Muscle of leg (tissue), 3 donors: ENCODE measurements at regions not wholly inside any gene's neighbourhood (a gene's known extent, or its start where the extent isn't known, plus 50 kb on each side); places are given as distances from the start of the nearest gene placed in this dataset.

Experiments used
- DNase-seq: peaks from one replicate; pipeline ENCODE4 v3.0.0; 2013
- H3K27ac ChIP-seq: one replicate; pipeline ENCODE4 v1.5.1; 2013; ENCODE audit warnings: mild to moderate bottlenecking, low read length, control low read depth
- H3K27me3 ChIP-seq: one replicate; pipeline ENCODE4 v1.6.1; 2013; ENCODE audit warnings: low read length; ENCODE audit not compliant: control insufficient read depth, insufficient read depth
- H3K36me3 ChIP-seq: one replicate; pipeline ENCODE4 v1.6.1; 2013; ENCODE audit warnings: low read length; ENCODE audit not compliant: control insufficient read depth, insufficient read depth
- H3K4me1 ChIP-seq: one replicate; pipeline ENCODE4 v1.6.1; 2013; ENCODE audit warnings: low read length; ENCODE audit not compliant: control insufficient read depth, insufficient read depth
- H3K4me3 ChIP-seq: one replicate; pipeline ENCODE4 v1.5.1; 2013; ENCODE audit warnings: low read length, control low read depth
- H3K9me3 ChIP-seq: replicated peaks from 2 replicates; pipeline ENCODE4 v1.6.1; 2013; ENCODE audit warnings: low read depth, low read length; ENCODE audit not compliant: control insufficient read depth
- WGBS: methylation state at CpG from one replicate; pipeline ENCODE4 v1.1.5; 2013; ENCODE audit warnings: missing lambda C conversion rate; ENCODE audit not compliant: insufficient coverage; 5-methylcytosine and 5-hydroxymethylcytosine counted together

DNA sequence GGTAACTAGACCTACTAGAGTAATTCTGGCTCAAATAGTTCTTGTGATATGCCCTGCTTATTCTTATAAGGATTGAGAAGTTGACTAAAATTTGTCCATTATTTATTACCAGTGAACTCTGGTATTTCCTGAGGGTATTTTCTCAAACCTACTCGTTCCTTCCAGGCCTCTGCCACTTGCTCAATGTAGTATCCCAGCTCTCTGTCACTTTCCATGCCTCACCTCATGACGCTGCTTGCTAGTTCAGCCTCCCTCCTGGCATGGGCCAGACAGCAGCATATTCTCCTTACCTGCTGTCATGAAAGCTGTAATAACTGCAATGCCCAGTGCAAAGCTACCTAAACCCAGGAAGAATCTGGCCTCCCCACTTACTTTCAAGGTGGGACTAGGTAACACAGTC lies 602.9 kb upstream of the ADAMTS5 start:
- Histone ChIP-seq H3K4me3 (no peak overlapping the region), H3K27ac (peak overlapping the region; percentile 82), H3K36me3 (no peaks in the 10 kb centered on the region), H3K9me3 (no peaks in the 10 kb centered on the region), H3K4me1 (peaks cover 11% of the 10 kb centered on the region), H3K27me3 (no peaks in the 10 kb centered on the region)
- DNase-seq: no peak
- 58% methylated on average over 2 of the region's 2 CpGs for WGBS

DNA sequence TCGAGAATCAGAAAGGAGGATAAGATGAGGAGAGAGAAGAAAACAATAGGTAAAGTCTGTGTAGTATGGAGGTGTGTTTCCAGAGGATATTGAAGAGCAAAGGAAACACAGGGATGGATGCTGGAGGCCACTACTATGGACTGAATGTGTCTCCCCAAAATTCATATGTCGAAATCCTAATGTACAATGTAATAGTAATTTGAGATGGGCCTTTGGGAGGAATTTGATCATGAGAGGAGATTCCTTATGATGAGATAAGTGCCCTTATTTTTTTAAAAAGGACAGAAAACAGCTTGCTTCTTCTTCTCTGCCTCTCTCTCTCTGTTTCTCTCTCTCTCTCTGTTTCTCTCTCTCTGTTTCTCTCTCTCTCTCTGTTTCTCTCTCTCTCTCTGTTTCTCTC lies 602.2 kb upstream of the ADAMTS5 start:
- WGBS: 77% methylated on average over 1 of the region's 2 CpGs
- H3K27ac ChIP-seq: no peak overlapping the region
- DNase-seq: no peak

DNA sequence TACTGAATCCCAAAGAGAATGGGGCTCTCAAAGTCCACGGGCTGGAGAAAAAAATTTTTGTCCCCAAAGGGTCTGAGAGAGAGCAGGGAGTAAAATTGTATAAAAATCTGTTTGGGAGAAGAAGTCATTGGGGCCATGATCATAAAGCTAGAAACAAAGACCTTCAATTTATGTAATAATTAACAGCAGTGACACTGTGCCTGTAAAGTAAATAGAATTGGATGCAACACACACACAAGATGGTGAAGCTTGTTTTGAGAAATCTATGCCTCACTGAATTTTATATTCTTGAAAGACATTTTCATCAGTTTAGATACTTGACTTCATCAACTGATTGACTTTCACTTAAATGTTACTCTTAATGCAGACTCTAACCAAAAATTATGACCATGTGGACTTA lies 600.5 kb upstream of the ADAMTS5 start:
- Histone ChIP-seq H3K27me3 (no peaks in the 10 kb centered on the region), H3K36me3 (no peaks in the 10 kb centered on the region), H3K4me3 (no peak overlapping the region), H3K4me1 (peaks cover 11% of the 10 kb centered on the region), H3K27ac (no peak overlapping the region), H3K9me3 (no peaks in the 10 kb centered on the region)
- DNase-seq: no peak
- no CpG with 5 or more reads among the region's 1 CpG for WGBS

More for the DNA sequence above, 602.2 kb upstream of the ADAMTS5 start:
- no peak overlapping the region for H3K4me3 ChIP-seq
- H3K36me3 ChIP-seq: no peaks in the 10 kb centered on the region
- H3K9me3 ChIP-seq: no peaks in the 10 kb centered on the region
- H3K4me1 ChIP-seq: peaks cover 11% of the 10 kb centered on the region
- no peaks in the 10 kb centered on the region for H3K27me3 ChIP-seq

DNA sequence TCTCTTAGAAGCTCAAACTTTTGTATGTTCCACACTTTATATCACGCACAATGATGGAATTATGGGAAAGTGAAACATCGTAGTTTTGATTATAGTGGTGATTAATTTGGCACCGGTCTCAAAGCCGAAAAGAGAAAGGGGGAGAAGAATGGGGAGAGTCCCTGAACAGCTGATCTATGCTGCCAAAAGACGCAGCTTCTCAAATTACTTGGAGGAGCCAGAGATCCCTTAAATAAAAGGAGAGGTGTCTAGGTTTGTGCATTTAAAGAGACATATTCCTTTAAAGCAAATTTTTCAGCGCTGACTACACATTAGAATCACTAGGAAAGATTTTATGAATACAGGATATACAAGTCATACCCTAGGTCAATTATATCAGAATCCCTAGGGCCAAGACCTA lies 599.6 kb upstream of the ADAMTS5 start:
- no peak for DNase-seq
- no peaks in the 10 kb centered on the region for H3K27me3 ChIP-seq
- H3K4me1 ChIP-seq: peaks cover 11% of the 10 kb centered on the region
- WGBS: 61% methylated on average over 3 of the region's 6 CpGs
- H3K9me3 ChIP-seq: no peaks in the 10 kb centered on the region
- H3K27ac ChIP-seq: no peak overlapping the region
- H3K4me3 ChIP-seq: no peak overlapping the region
- no peaks in the 10 kb centered on the region for H3K36me3 ChIP-seq

DNA sequence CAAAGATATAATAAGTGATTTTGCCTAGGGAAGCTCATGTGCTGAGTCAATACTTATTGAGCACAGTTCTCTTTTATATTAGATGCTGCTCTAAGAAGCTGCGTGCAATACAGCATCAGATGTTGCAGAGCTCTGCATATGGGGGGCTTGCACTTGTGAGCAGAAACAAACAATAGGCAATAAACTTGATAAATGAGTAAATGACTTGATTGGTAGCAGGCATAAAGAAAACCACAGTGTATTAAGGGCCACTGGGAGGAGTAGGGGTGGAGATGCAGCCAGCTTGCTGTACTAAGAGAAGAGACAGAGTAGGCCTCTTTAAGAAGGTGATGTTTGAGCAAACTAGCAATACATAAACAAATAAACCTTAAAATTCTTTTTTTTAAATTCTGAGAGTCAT lies 598.5 kb upstream of the ADAMTS5 start:
- Histone ChIP-seq H3K4me3 (no peak overlapping the region), H3K9me3 (no peaks in the 10 kb centered on the region), H3K36me3 (no peaks in the 10 kb centered on the region), H3K27ac (no peak overlapping the region), H3K27me3 (no peaks in the 10 kb centered on the region), H3K4me1 (peaks cover 6% of the 10 kb centered on the region)
- no peak for DNase-seq
- WGBS: 60% methylated on average over 1 of the region's 1 CpG

DNA sequence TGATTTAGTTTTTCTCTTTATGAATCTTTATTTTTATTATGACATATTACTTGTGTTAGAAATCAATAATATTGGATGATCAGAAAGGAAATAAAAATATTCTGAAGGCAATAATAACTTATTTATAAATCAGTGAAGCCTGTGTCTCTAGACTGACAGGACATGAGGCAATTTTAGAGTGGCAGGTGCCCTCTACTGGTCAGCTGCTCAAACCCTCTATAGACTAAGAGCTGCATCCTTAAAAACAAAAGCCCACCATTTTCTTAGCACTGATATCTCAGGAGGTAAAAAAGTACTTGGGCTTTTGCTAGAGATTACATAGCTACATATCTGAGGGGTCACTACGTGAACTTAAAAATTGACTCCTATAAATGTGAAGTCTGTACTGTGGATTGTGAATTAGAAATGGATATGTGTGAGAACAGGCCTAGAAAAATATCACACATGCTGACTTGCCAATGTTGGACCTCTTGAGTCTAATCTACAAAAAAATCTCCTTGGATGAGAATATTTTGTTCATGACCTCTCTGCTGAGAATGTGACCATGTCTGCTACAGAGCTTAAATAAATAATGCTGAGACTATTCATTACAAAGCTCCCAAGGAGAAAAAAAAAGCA lies 597.9 kb upstream of the ADAMTS5 start:
- no peaks in the 10 kb centered on the region for H3K27me3 ChIP-seq
- peaks cover under 1% of the 10 kb centered on the region for H3K4me1 ChIP-seq
- H3K27ac ChIP-seq: no peak overlapping the region
- H3K9me3 ChIP-seq: no peaks in the 10 kb centered on the region
- peak; percentile 80 for DNase-seq
- H3K4me3 ChIP-seq: no peak overlapping the region
- WGBS: no CpG with 5 or more reads among the region's 1 CpG
- H3K36me3 ChIP-seq: no peaks in the 10 kb centered on the region

DNA sequence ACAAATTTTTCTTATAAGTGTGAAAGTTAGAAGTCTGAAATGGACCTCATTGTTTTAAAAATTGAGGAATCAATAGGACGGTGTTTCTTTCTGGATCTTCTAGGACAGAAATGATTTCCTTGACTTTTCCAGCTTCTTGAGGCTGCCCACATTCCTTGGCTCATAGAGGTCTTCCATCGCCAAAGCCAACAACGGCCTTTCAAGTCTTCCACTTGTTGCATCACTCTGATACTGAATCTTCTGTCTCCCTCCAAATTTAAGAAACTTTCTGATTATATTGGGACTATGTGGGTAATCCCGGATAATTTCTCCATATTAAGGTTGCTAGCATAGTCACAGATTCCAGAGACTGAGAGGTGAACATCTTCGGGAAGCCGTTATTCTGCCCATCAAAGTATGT lies 595.4 kb upstream of the ADAMTS5 start:
- Histone ChIP-seq H3K27ac (no peak overlapping the region), H3K4me1 (no peaks in the 10 kb centered on the region), H3K27me3 (no peaks in the 10 kb centered on the region), H3K4me3 (no peak overlapping the region), H3K36me3 (no peaks in the 10 kb centered on the region), H3K9me3 (no peaks in the 10 kb centered on the region)
- 92% methylated on average over 2 of the region's 6 CpGs for WGBS
- no peak for DNase-seq

DNA sequence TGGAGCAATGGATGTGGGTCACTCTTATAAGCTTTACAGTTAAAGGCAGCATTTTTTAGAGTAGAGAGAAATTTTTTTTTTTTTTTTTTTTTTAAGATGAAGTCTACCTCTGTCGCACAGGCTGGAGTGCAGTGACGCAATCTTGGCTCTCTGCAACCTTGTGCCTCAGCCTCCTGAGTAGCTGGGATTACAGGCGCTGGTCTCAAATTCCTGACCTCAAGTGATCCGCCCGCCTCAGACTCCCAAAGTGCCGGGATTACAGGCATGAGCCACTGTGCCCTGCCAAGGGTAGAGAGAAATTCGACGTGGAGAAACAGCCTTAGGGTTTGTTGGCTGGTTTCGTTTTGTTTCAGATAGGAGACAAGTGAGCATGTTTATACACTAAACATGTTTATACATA lies 594.2 kb upstream of the ADAMTS5 start:
- H3K4me3 ChIP-seq: no peak overlapping the region
- no peaks in the 10 kb centered on the region for H3K36me3 ChIP-seq

DNA sequence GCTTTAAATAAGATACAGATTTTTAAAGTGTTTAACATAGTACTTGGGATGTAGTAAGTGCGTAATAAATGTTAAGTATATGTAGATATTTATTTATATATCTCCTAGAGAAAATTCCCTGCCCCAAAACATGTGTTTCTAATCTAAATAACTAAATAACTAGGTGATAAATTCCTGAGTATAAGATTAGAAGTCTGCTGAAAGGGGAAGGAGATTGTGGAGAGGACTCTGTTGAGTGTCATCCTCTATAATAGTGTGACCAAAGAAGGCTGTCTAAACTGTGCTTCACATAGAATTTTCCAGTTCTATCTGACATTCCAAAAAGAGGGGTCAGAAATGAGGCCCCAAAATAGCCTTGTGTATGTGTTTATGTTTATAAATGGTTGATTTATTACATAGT lies 590.5 kb upstream of the ADAMTS5 start:
- Histone ChIP-seq H3K4me3 (no peak overlapping the region), H3K9me3 (peaks cover 9% of the 10 kb centered on the region), H3K36me3 (no peaks in the 10 kb centered on the region), H3K4me1 (no peaks in the 10 kb centered on the region), H3K27ac (no peak overlapping the region), H3K27me3 (no peaks in the 10 kb centered on the region)
- no CpG with 5 or more reads among the region's 1 CpG for WGBS
- no peak for DNase-seq

More for the DNA sequence above, 594.2 kb upstream of the ADAMTS5 start:
- Histone ChIP-seq H3K27me3 (no peaks in the 10 kb centered on the region), H3K27ac (no peak overlapping the region), H3K9me3 (no peaks in the 10 kb centered on the region), H3K4me1 (no peaks in the 10 kb centered on the region)
- 61% methylated on average over 2 of the region's 9 CpGs for WGBS
- peak; percentile 42 for DNase-seq

DNA sequence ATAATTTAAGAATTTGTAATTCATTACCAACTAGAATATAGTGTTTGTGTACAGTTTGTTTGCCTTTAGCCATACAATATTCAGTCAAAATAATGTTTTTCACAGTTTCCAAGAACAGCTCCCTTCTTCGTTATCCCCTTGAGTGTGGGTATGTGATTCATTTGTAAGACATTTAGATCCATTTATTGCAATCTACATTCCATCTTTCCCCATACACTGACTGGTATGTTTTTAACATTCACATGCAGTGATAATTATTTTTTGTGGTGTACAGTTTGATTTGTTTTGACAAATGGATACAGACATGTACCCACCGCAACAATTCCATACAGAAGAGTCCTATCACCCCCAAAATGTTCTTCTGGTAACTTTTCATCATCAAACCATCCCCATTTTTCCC lies 589.1 kb upstream of the ADAMTS5 start:
- Histone ChIP-seq H3K27me3 (no peaks in the 10 kb centered on the region), H3K36me3 (no peaks in the 10 kb centered on the region), H3K4me1 (no peaks in the 10 kb centered on the region), H3K9me3 (peaks cover 16% of the 10 kb centered on the region), H3K27ac (no peak overlapping the region), H3K4me3 (no peak overlapping the region)
- no peak for DNase-seq
- no CpG with 5 or more reads among the region's 2 CpGs for WGBS

DNA sequence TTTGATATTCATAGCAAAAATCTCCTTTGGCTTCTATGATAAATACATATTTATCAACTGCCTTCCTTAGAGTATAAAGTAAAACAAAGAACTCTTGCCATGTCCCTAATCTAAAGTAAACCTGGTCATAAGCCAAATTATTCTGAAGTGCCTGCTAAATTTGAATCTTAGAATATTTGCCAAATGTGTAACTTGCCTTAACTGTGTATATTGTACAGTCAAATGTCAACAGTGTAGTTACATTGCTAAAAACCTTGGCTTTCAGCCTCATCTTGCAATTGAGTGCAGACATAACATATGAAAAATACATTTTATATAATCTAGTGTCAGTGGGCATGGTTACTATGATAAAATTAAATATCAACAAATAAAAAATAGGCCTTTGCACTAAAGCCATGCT lies 583.4 kb upstream of the ADAMTS5 start:
- Histone ChIP-seq H3K4me1 (no peaks in the 10 kb centered on the region), H3K27me3 (no peaks in the 10 kb centered on the region), H3K27ac (no peak overlapping the region), H3K36me3 (no peaks in the 10 kb centered on the region), H3K4me3 (no peak overlapping the region), H3K9me3 (peaks cover 12% of the 10 kb centered on the region)
- no peak for DNase-seq
